SK-N-SH (cell line): ENCODE measurements at regions not wholly inside any gene's neighbourhood (a gene's known extent, or its start where the extent isn't known, plus 50 kb on each side); places are given as distances from the start of the nearest gene placed in this dataset.

ENCODE experiments used
- CTCF ChIA-PET: fragments of 300-600, 350-600 bp; formaldehyde crosslinking; extraction: SDS; loops from one replicate; lab custom pipeline; 2021; lab: Yijun Ruan, JAX
- POLR2A ChIA-PET: fragments of 350-600 bp; sonication (Branson Sonifier 250); formaldehyde crosslinking; extraction: SDS; loops from one replicate; lab custom pipeline; 2020; ENCODE audit warnings: antibody characterized with exemption, inconsistent platforms; lab: Yijun Ruan, JAX
- DNase-seq: peaks from one replicate; pipeline ENCODE4 v3.0.0; 2012
- H2AFZ ChIP-seq: fragments of 200-600 bp; sonication (generic); 2 replicates; pipeline ENCODE4 v1.8.1; 2016; ENCODE audit warnings: antibody characterized with exemption, mild to moderate bottlenecking, low read depth
- H3F3A ChIP-seq: fragments of 200-600 bp; sonication (generic); replicated peaks from 2 replicates; pipeline ENCODE3; 2016; ENCODE audit warnings: antibody characterized with exemption, mild to moderate bottlenecking; ENCODE audit not compliant: insufficient read depth
- H3K27ac ChIP-seq, 2 experiments: fragments of 200-500 bp in 1 of 2; fragments of 200-600 bp in 1 of 2; sonication (Bioruptor generic) in 1 of 2; sonication (generic), shearing (Covaris generic) in 1 of 2; 2 replicates each; pipeline versions ENCODE4 v1.5.1 to v1.6.1; 2014 to 2016; ENCODE audit warnings: low read depth in 2 of 2, inconsistent platforms in 1 of 2, low read length in 1 of 2, mild to moderate bottlenecking in 1 of 2, mixed read lengths in 1 of 2
- H3K27me3 ChIP-seq: fragments of 200-600 bp; sonication (generic), shearing (Covaris generic); 2 replicates; pipeline ENCODE4 v1.6.1; 2016; ENCODE audit warnings: mixed run types; ENCODE audit not compliant: insufficient read depth
- H3K36me3 ChIP-seq, 2 experiments: fragments of 200-500 bp in 1 of 2; fragments of 200-600 bp in 1 of 2; sonication (Bioruptor generic) in 1 of 2; sonication (generic) in 1 of 2; replicated peaks in 1 of 2; 2 replicates each; pipeline versions ENCODE3 to v1.5.1; 2014 to 2016; ENCODE audit warnings: low read length in 1 of 2, mild to moderate bottlenecking in 1 of 2; ENCODE audit not compliant: insufficient read depth in 2 of 2, control insufficient read depth in 1 of 2
- H3K4me1 ChIP-seq, 2 experiments: fragments of 200-500 bp in 1 of 2; fragments of 200-600 bp in 1 of 2; sonication (Bioruptor generic) in 1 of 2; sonication (generic), shearing (Covaris generic) in 1 of 2; 2 replicates each; pipeline versions ENCODE4 v1.5.1 to v1.6.1; 2014 to 2016; ENCODE audit warnings: low read depth in 1 of 2, low read length in 1 of 2, mixed run types in 1 of 2; ENCODE audit not compliant: insufficient read depth in 2 of 2, control insufficient read depth in 1 of 2
- H3K4me2 ChIP-seq: fragments of 200-600 bp; sonication (generic), shearing (Covaris generic); 2 replicates; pipeline ENCODE4 v1.6.1; 2017; ENCODE audit warnings: mixed run types
- H3K4me3 ChIP-seq, 2 experiments: fragments of 200-500 bp in 1 of 2; fragments of 200-600 bp in 1 of 2; sonication (Bioruptor generic) in 1 of 2; sonication (generic), shearing (Covaris generic) in 1 of 2; 2 replicates each; pipeline versions ENCODE4 v1.5.1 to v1.8.1; 2014 to 2016; ENCODE audit warnings: low read depth in 2 of 2, inconsistent platforms in 1 of 2, low read length in 1 of 2, mild to moderate bottlenecking in 1 of 2, mixed read lengths in 1 of 2, moderate library complexity in 1 of 2
- H3K79me2 ChIP-seq: fragments of 200-600 bp; sonication (generic); 2 replicates; pipeline ENCODE4 v1.8.1; 2017; ENCODE audit warnings: mild to moderate bottlenecking; ENCODE audit not compliant: insufficient read depth
- H3K9ac ChIP-seq: fragments of 200-600 bp; sonication (generic); 2 replicates; pipeline ENCODE4 v1.6.1; 2017; ENCODE audit warnings: mixed run types
- H3K9me2 ChIP-seq: fragments of 200-600 bp; sonication (generic); 2 replicates; pipeline ENCODE4 v1.6.1; 2017; ENCODE audit warnings: mixed run types
- H3K9me3 ChIP-seq: fragments of 200-600 bp; sonication (generic); 2 replicates; pipeline ENCODE4 v1.6.1; 2017; ENCODE audit warnings: mixed run types, mild to moderate bottlenecking, moderate library complexity
- H4K20me1 ChIP-seq: fragments of 200-600 bp; sonication (generic); 2 replicates; pipeline ENCODE4 v1.6.1; 2017; ENCODE audit warnings: mild to moderate bottlenecking, mixed run types; ENCODE audit not compliant: insufficient read depth
- CHD2 ChIP-seq: fragments of 150-350 bp; IDR thresholded peaks from 2 replicates; pipeline ENCODE4 v1.6.1; 2018; ENCODE audit warnings: low read length; ENCODE audit not compliant: partially characterized antibody
- EP300 ChIP-seq, 2 experiments: IDR thresholded peaks; 2 replicates each; pipeline versions ENCODE4 v1.4.0 to v1.6.1; 2012; ENCODE audit warnings: borderline replicate concordance in 1 of 2, low read depth in 1 of 2, low read length in 1 of 2
- FOSL2 ChIP-seq: IDR thresholded peaks from 2 replicates; pipeline ENCODE4 v1.4.0; 2012; ENCODE audit warnings: low read depth, mild to moderate bottlenecking, moderate library complexity, borderline replicate concordance
- FOXJ3 ChIP-seq: sonication (generic); formaldehyde crosslinking; IDR thresholded peaks from 2 replicates; pipeline ENCODE4 v1.5.1; 2020; ENCODE audit warnings: mild to moderate bottlenecking, missing genetic modification reagents
- FOXM1 ChIP-seq: IDR thresholded peaks from 2 replicates; pipeline ENCODE4 v1.4.0; 2012; ENCODE audit warnings: low read depth, mild to moderate bottlenecking
- GATA2 ChIP-seq: sonication (generic); formaldehyde crosslinking; IDR thresholded peaks from 2 replicates; pipeline ENCODE4 v1.5.0; 2020; ENCODE audit warnings: mild to moderate bottlenecking, missing genetic modification reagents
- JUND ChIP-seq: IDR thresholded peaks from 2 replicates; pipeline ENCODE4 v1.4.0; 2012
- MEF2A ChIP-seq: IDR thresholded peaks from 2 replicates; pipeline ENCODE4 v1.4.0; 2012; ENCODE audit warnings: low read depth, borderline replicate concordance
- MXI1 ChIP-seq: IDR thresholded peaks from 2 replicates; pipeline ENCODE4 v1.6.1; 2012; ENCODE audit warnings: mild to moderate bottlenecking, low read depth, low read length, improper control_type of control experiment
- NFIC ChIP-seq: IDR thresholded peaks from 2 replicates; pipeline ENCODE4 v1.4.0; 2012; ENCODE audit warnings: borderline replicate concordance
- POLR2AphosphoS5 ChIP-seq: IDR thresholded peaks from 2 replicates; pipeline ENCODE4 v1.6.1; 2012; ENCODE audit warnings: low read depth, low read length
- RAD21 ChIP-seq: IDR thresholded peaks from 2 replicates; pipeline ENCODE4 v1.6.1; 2012; ENCODE audit warnings: mild to moderate bottlenecking, low read length
- RCOR1 ChIP-seq: fragments of 150-350 bp; IDR thresholded peaks from 2 replicates; pipeline ENCODE4 v1.6.1; 2017; ENCODE audit warnings: antibody characterized with exemption, low read length
- RFX5 ChIP-seq: IDR thresholded peaks from 2 replicates; pipeline ENCODE4 v1.6.1; 2012; ENCODE audit warnings: mild to moderate bottlenecking, improper control_type of control experiment, low read length
- RXRA ChIP-seq: IDR thresholded peaks from 2 replicates; pipeline ENCODE4 v1.4.0; 2012; ENCODE audit warnings: low read depth, mild to moderate bottlenecking, borderline replicate concordance
- SIN3A ChIP-seq: IDR thresholded peaks from 2 replicates; pipeline ENCODE4 v1.6.1; 2012; ENCODE audit warnings: low read depth, mild to moderate bottlenecking, low read length, moderate library complexity, borderline replicate concordance
- SMC3 ChIP-seq: IDR thresholded peaks from 2 replicates; pipeline ENCODE4 v1.6.1; 2012; ENCODE audit warnings: low read depth, low read length, improper control_type of control experiment
- YY1 ChIP-seq: IDR thresholded peaks from 2 replicates; pipeline ENCODE4 v1.4.0; 2012; ENCODE audit warnings: low read depth, mild to moderate bottlenecking
- WGBS: methylation state at CpG from one replicate; pipeline ENCODE4 v1.1.6; 2017; ENCODE audit warnings: low lambda C conversion rate; 5-methylcytosine and 5-hydroxymethylcytosine counted together
- TF ChIP-seq, protein P1 (sequence below): IDR thresholded peaks from 2 replicates; pipeline ENCODE4 v1.4.0; 2012; ENCODE audit warnings: low read depth, borderline replicate concordance
- TF ChIP-seq, protein P2 (sequence below): fragments of 200-600 bp; sonication (generic); IDR thresholded peaks from 2 replicates; pipeline ENCODE4 v1.6.1; 2017; ENCODE audit warnings: antibody characterized with exemption, mild to moderate bottlenecking, moderate library complexity
- TF ChIP-seq, protein P3 (sequence below): fragments of 150-350 bp; IDR thresholded peaks from 2 replicates; pipeline ENCODE4 v1.6.1; 2016; ENCODE audit warnings: mild to moderate bottlenecking, low read depth, low read length
- TF ChIP-seq, protein P4 (sequence below): fragments of 150-350 bp; IDR thresholded peaks from 2 replicates; pipeline ENCODE4 v1.6.1; 2017; ENCODE audit warnings: antibody characterized with exemption, low read length, low read depth, borderline replicate concordance

DNA sequence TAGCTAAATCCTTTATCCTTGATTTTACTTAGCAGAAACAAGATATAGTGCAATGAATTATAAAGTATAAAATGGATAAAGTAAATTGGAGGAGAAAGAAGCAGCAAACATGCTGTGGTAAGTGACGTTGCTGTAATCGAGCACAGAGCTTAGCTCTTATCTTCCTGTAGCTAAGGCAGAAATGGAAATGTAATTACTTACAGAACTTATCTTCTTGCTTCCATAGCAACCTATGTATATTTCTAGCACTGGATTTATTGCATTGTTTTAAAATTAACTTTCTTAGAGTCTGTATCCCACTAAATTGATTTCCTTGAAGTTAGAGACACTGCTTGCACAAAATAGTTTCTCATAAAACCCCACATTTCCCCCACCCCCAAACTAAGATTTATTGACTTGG is 130.6 kb upstream of the MC4R start:
- no peaks in the 10 kb centered on the region for H3K9me3 ChIP-seq
- no peak overlapping the region for H3K9ac ChIP-seq
- 43% methylated on average over 2 of the region's 2 CpGs for WGBS
- DNase-seq = peak; percentile 29
- no peak overlapping the region for H3K4me3 ChIP-seq
- no peaks in the 10 kb centered on the region for H3K27me3 ChIP-seq
- H3K4me1 ChIP-seq = peaks cover 0 to 37% of the 10 kb centered on the region in 2 experiments; a peak in 3 of 4 replicates
- TF ChIP-seq NFIC (no peak), CHD2 (peak; percentile 63), FOXM1 (no peak), RAD21 (peak; percentile 30; the same call in 1 of the 2 replicates), EP300 (IDR thresholded peaks at IDR 0.05; ENCODE audit: borderline replicate concordance in 1 of 2, low read depth in 1 of 2, low read length in 1 of 2) (peak in 1 of 2 experiments; percentile 71; a peak in 2 of 4 replicates), GATA2 (CRISPR knock-in tag) (peak; percentile 72), SMC3 (no peak), RFX5 (peak; percentile 66; the same call in 1 of the 2 replicates), POLR2AphosphoS5 (no peak), MXI1 (peak; percentile 37; the same call in 1 of the 2 replicates), RCOR1 (peak; percentile 57; the same call in 1 of the 2 replicates), FOXJ3 (CRISPR knock-in tag) (peak; percentile 36; the same call in 1 of the 2 replicates), MEF2A (no peak)
- TF ChIP-seq, protein P1, sequence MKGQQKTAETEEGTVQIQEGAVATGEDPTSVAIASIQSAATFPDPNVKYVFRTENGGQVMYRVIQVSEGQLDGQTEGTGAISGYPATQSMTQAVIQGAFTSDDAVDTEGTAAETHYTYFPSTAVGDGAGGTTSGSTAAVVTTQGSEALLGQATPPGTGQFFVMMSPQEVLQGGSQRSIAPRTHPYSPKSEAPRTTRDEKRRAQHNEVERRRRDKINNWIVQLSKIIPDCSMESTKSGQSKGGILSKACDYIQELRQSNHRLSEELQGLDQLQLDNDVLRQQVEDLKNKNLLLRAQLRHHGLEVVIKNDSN = no peak
- ChIA-PET CTCF (interaction anchor here (0.6 to 1.1 kb wide), 4 partner anchors 46 to 507 kb away, joined by 3 to 4 read pairs (median 4); no protein-coding TSS in a partner anchor), POLR2A (interaction anchor here (0.9 kb wide), 1 partner anchor 306 kb away, joined by 4 read pairs; no protein-coding TSS in a partner anchor)
- H3F3A ChIP-seq = no peaks in the 10 kb centered on the region
- no peaks in the 10 kb centered on the region for H3K36me3 ChIP-seq
- H3K79me2 ChIP-seq = no peaks in the 10 kb centered on the region
- peaks cover 6% of the 10 kb centered on the region; the same call in 1 of the 2 replicates for H3K9me2 ChIP-seq
- H3K4me2 ChIP-seq = no peak overlapping the region
- H2AFZ ChIP-seq = no peak overlapping the region
- H4K20me1 ChIP-seq = no peaks in the 10 kb centered on the region
- peak overlapping the region in 1 of 2 experiments; percentile 85; a peak in 3 of 4 replicates for H3K27ac ChIP-seq

DNA sequence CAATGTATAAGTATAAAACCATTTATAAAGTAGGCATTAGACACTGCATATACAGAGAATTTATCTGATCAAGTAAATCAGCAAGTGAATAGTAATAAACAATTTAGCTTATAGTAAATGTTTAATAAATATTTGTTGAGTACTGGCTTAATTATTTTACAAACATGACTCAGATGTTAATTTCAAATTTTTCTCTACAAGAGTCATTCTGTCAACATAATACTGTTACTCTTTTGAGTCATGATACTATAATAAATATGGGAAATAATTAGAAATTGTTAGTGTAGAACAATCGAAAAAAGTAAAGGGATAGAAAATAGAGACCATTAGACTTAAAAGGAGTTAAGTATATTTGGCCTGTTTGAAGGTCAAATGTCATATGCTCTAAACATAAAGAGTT is 133.6 kb upstream of the MC4R start:
- no peaks in the 10 kb centered on the region for H3K36me3 ChIP-seq
- no peaks in the 10 kb centered on the region for H4K20me1 ChIP-seq
- H3K9me3 ChIP-seq = no peaks in the 10 kb centered on the region
- peaks cover 6% of the 10 kb centered on the region; the same call in 1 of the 2 replicates for H3K9me2 ChIP-seq
- no peak overlapping the region for H3K9ac ChIP-seq
- H3K79me2 ChIP-seq = no peaks in the 10 kb centered on the region
- H3K4me1 ChIP-seq = peaks cover 0 to 40% of the 10 kb centered on the region in 2 experiments; a peak in 3 of 4 replicates
- ChIA-PET POLR2A (no interaction called here), CTCF (interaction anchor here (0.9 to 1.5 kb wide), 4 partner anchors 13 to 510 kb away, joined by 3 to 4 read pairs (median 3); no protein-coding TSS in a partner anchor)
- DNase-seq = no peak
- no peaks in the 10 kb centered on the region for H3F3A ChIP-seq
- TF ChIP-seq, protein P2, sequence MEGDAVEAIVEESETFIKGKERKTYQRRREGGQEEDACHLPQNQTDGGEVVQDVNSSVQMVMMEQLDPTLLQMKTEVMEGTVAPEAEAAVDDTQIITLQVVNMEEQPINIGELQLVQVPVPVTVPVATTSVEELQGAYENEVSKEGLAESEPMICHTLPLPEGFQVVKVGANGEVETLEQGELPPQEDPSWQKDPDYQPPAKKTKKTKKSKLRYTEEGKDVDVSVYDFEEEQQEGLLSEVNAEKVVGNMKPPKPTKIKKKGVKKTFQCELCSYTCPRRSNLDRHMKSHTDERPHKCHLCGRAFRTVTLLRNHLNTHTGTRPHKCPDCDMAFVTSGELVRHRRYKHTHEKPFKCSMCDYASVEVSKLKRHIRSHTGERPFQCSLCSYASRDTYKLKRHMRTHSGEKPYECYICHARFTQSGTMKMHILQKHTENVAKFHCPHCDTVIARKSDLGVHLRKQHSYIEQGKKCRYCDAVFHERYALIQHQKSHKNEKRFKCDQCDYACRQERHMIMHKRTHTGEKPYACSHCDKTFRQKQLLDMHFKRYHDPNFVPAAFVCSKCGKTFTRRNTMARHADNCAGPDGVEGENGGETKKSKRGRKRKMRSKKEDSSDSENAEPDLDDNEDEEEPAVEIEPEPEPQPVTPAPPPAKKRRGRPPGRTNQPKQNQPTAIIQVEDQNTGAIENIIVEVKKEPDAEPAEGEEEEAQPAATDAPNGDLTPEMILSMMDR = no peak
- TF ChIP-seq, protein P3, sequence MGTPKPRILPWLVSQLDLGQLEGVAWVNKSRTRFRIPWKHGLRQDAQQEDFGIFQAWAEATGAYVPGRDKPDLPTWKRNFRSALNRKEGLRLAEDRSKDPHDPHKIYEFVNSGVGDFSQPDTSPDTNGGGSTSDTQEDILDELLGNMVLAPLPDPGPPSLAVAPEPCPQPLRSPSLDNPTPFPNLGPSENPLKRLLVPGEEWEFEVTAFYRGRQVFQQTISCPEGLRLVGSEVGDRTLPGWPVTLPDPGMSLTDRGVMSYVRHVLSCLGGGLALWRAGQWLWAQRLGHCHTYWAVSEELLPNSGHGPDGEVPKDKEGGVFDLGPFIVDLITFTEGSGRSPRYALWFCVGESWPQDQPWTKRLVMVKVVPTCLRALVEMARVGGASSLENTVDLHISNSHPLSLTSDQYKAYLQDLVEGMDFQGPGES = no peak
- TF ChIP-seq JUND (no peak), FOXJ3 (CRISPR knock-in tag) (no peak), NFIC (no peak), MXI1 (no peak), RXRA (no peak), YY1 (no peak), FOSL2 (no peak), SIN3A (no peak)
- TF ChIP-seq, protein P4, sequence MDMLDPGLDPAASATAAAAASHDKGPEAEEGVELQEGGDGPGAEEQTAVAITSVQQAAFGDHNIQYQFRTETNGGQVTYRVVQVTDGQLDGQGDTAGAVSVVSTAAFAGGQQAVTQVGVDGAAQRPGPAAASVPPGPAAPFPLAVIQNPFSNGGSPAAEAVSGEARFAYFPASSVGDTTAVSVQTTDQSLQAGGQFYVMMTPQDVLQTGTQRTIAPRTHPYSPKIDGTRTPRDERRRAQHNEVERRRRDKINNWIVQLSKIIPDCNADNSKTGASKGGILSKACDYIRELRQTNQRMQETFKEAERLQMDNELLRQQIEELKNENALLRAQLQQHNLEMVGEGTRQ = no peak
- peak overlapping the region in 1 of 2 experiments; percentile 94; a peak in 2 of 4 replicates for H3K27ac ChIP-seq
- 73% methylated on average over 1 of the region's 1 CpG for WGBS
- H3K4me3 ChIP-seq = no peak overlapping the region
- no peaks in the 10 kb centered on the region for H3K27me3 ChIP-seq
- peak overlapping the region; percentile 64; the same call in 1 of the 2 replicates for H2AFZ ChIP-seq
- no peak overlapping the region for H3K4me2 ChIP-seq
